ENCODE measurements at regions not wholly inside any gene's neighbourhood (a gene's known extent, or its start where the extent isn't known, plus 50 kb on each side); places are given as distances from the start of the nearest gene placed in this dataset.

DNA sequence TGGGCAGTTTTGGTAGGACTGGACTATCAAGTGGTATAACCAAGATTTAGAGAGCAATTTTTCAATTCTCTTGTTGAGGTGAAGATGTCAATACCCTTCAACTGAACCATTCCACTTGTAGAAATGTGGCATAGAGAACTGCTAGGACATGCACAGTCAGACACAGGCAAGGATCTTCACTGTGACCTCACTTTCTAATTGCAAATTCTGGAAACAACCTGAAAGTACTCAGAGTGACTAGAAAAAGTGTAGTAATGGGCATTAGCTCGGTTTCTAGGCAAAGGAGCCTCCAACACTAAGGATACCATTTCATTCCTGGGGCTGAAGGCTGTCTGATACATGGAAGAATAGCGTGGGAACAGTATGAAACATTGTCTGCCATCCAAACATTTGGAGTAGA is 433.0 kb upstream of the RUNX1 start:
- TF ChIP-seq, protein P1, sequence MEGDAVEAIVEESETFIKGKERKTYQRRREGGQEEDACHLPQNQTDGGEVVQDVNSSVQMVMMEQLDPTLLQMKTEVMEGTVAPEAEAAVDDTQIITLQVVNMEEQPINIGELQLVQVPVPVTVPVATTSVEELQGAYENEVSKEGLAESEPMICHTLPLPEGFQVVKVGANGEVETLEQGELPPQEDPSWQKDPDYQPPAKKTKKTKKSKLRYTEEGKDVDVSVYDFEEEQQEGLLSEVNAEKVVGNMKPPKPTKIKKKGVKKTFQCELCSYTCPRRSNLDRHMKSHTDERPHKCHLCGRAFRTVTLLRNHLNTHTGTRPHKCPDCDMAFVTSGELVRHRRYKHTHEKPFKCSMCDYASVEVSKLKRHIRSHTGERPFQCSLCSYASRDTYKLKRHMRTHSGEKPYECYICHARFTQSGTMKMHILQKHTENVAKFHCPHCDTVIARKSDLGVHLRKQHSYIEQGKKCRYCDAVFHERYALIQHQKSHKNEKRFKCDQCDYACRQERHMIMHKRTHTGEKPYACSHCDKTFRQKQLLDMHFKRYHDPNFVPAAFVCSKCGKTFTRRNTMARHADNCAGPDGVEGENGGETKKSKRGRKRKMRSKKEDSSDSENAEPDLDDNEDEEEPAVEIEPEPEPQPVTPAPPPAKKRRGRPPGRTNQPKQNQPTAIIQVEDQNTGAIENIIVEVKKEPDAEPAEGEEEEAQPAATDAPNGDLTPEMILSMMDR (IDR thresholded peaks at IDR 0.05) = no peak
- TF ChIP-seq POLR2A (IDR thresholded peaks at IDR 0.05) = no peak
